GM12878 (cell line): ENCODE measurements at regions not wholly inside any gene's neighbourhood (a gene's known extent, or its start where the extent isn't known, plus 50 kb on each side); places are given as distances from the start of the nearest gene placed in this dataset.

Experiments
- BCLAF1 ChIP-seq: fragments of 450-650 bp; IDR thresholded peaks from 2 replicates; pipeline ENCODE4 v1.6.1; 2017; ENCODE audit warnings: antibody characterized with exemption, mild to moderate bottlenecking, moderate library complexity
- BRCA1 ChIP-seq: IDR thresholded peaks from 2 replicates; pipeline ENCODE4 v1.6.1; 2011; ENCODE audit warnings: low read depth, low read length, improper control_type of control experiment
- CTCF ChIP-seq, 3 experiments: IDR thresholded peaks in 2 of 3; conservative IDR thresholded peaks in 1 of 3; 2 replicates each; pipeline ENCODE4 v1.5.1; 2011; ENCODE audit warnings: low read depth in 3 of 3, low read length in 3 of 3, mild to moderate bottlenecking in 3 of 3, control low read depth in 2 of 3, moderate library complexity in 2 of 3, inconsistent platforms in 1 of 3, mixed read lengths in 1 of 3; ENCODE audit not compliant: control insufficient read depth in 2 of 3, insufficient read depth in 1 of 3; ENCODE audit errors: extremely low read depth in 1 of 3
- NBN ChIP-seq: fragments of 450-650 bp; IDR thresholded peaks from 2 replicates; pipeline ENCODE4 v1.6.1; 2016
- NFYB ChIP-seq: IDR thresholded peaks from 2 replicates; pipeline ENCODE4 v1.6.1; 2011; ENCODE audit warnings: low read depth, mild to moderate bottlenecking, low read length, improper control_type of control experiment, moderate library complexity; ENCODE audit not compliant: insufficient read depth
- NR2F1 ChIP-seq: fragments of 450-650 bp; conservative IDR thresholded peaks from 2 replicates; pipeline ENCODE4 v1.6.1; 2017; ENCODE audit warnings: mild to moderate bottlenecking
- POLR2A ChIP-seq: IDR thresholded peaks from 2 replicates; pipeline ENCODE4 v1.6.1; 2011; ENCODE audit warnings: low read depth, mild to moderate bottlenecking, low read length
- POLR2AphosphoS2 ChIP-seq: IDR thresholded peaks from 2 replicates; pipeline ENCODE4 v1.6.1; 2011; ENCODE audit warnings: low read depth, mild to moderate bottlenecking, low read length, improper control_type of control experiment, moderate library complexity
- RFX5 ChIP-seq: IDR thresholded peaks from 2 replicates; pipeline ENCODE4 v1.6.1; 2011; ENCODE audit warnings: low read depth, low read length, improper control_type of control experiment
- SRF ChIP-seq, 2 experiments: IDR thresholded peaks; 2 replicates each; pipeline ENCODE4 v1.6.1; 2011; ENCODE audit warnings: low read depth in 2 of 2, low read length in 2 of 2, mild to moderate bottlenecking in 1 of 2, moderate library complexity in 1 of 2
- TARDBP ChIP-seq: IDR thresholded peaks from 2 replicates; pipeline ENCODE4 v1.6.1; 2016; ENCODE audit warnings: borderline replicate concordance
- TF ChIP-seq, protein P1 (sequence below): IDR thresholded peaks from 2 replicates; pipeline ENCODE4 v1.6.1; 2012; ENCODE audit warnings: low read depth, low read length, improper control_type of control experiment
- TF ChIP-seq, protein P2 (sequence below): IDR thresholded peaks from 2 replicates; pipeline ENCODE4 v1.6.1; 2011; ENCODE audit warnings: borderline replicate concordance, low read depth, mild to moderate bottlenecking, moderate library complexity, mixed read lengths, low read length; ENCODE audit not compliant: insufficient read depth; ENCODE audit errors: extremely low read length

DNA sequence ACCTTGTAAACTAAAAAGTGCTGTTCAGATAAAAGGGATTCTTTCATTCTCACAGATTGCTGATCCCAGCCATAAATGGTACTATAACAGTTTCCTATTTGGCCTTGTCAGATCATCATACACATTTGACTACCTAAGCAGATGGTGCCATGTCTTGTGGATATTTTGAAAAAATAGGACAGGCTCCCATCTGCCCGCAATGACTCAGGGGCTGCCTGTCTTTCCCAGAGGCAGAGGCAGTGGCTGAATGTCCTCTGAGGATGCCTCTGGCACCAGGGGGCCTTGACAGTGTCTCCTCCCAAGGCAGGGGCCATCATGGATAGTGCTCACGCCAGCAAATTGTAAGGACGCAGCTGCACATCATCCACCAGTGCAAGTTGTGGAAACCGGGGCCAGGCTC, 323.0 kb upstream of the PODXL start:
- TF ChIP-seq BCLAF1 (no peak), NBN (no peak), SRF (IDR thresholded peaks at IDR 0.05; ENCODE audit: low read depth in 2 of 2, low read length in 2 of 2) (no peak), POLR2AphosphoS2 (no peak), RFX5 (no peak), BRCA1 (no peak), POLR2A (no peak), CTCF (IDR thresholded peaks at IDR 0.05 in 2 of 3, conservative IDR thresholded peaks at IDR 0.05 in 1 of 3; ENCODE audit: control insufficient read depth in 2 of 3, extremely low read depth in 1 of 3, insufficient read depth in 1 of 3, low read depth in 3 of 3, low read length in 3 of 3) (no peak), NR2F1 (no peak), TARDBP (no peak), NFYB (no peak)
- TF ChIP-seq, protein P1, sequence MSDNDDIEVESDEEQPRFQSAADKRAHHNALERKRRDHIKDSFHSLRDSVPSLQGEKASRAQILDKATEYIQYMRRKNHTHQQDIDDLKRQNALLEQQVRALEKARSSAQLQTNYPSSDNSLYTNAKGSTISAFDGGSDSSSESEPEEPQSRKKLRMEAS, result no peak
- TF ChIP-seq, protein P2, sequence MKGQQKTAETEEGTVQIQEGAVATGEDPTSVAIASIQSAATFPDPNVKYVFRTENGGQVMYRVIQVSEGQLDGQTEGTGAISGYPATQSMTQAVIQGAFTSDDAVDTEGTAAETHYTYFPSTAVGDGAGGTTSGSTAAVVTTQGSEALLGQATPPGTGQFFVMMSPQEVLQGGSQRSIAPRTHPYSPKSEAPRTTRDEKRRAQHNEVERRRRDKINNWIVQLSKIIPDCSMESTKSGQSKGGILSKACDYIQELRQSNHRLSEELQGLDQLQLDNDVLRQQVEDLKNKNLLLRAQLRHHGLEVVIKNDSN, result no peak
